ENCODE measurements at regions not wholly inside any gene's neighbourhood (a gene's known extent, or its start where the extent isn't known, plus 50 kb on each side); places are given as distances from the start of the nearest gene placed in this dataset.

DNA sequence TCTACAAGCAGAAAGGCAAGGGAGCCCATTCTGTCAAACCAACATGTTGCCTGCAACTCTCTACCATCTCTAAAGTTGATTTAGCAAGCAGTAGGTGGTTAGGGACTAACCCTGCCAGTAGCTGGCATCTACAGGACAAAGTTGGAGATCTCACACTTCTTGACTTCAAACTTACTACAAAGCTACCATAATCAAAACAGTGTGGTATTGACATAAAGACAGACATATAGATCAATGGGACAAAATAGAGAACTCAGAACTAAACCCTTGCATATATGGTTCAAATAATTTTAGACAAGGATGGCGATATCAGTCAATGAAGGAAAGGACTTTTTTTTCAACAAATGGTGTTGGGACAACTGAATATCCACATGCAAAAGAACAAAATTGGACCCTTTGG lies 84.9 kb downstream of the MAP3K8 start:
- TF ChIP-seq, protein P1, sequence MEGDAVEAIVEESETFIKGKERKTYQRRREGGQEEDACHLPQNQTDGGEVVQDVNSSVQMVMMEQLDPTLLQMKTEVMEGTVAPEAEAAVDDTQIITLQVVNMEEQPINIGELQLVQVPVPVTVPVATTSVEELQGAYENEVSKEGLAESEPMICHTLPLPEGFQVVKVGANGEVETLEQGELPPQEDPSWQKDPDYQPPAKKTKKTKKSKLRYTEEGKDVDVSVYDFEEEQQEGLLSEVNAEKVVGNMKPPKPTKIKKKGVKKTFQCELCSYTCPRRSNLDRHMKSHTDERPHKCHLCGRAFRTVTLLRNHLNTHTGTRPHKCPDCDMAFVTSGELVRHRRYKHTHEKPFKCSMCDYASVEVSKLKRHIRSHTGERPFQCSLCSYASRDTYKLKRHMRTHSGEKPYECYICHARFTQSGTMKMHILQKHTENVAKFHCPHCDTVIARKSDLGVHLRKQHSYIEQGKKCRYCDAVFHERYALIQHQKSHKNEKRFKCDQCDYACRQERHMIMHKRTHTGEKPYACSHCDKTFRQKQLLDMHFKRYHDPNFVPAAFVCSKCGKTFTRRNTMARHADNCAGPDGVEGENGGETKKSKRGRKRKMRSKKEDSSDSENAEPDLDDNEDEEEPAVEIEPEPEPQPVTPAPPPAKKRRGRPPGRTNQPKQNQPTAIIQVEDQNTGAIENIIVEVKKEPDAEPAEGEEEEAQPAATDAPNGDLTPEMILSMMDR (IDR thresholded peaks at IDR 0.05; ENCODE audit: low read depth, low read length): no peak
- in situ Hi-C loops (cut with HindIII; ENCODE audit: low sequenced_read_pairs): no loop called here
- H3K4me3 ChIP-seq (ENCODE audit: low read depth, low read length): no peak overlapping the region
- no peak for DNase-seq (ENCODE audit: low read depth, low spot score)

Data from astrocyte of the spinal cord (primary cell).